ENCODE measurements at regions not wholly inside any gene's neighbourhood (a gene's known extent, or its start where the extent isn't known, plus 50 kb on each side); places are given as distances from the start of the nearest gene placed in this dataset.

GRCh38 chr9:89661956-89662717 is 57.3 kb downstream of the GADD45G start:
- no peak for TF ChIP-seq CTCF (IDR thresholded peaks at IDR 0.05)
- H3K4me2 ChIP-seq (replicated peaks; ENCODE audit: extremely low read depth, low read length, poor library complexity, severe bottlenecking): peak overlapping the region; percentile 64
- H3K79me2 ChIP-seq (ENCODE audit: insufficient read depth, low read length): no peaks in the 10 kb centered on the region
- Mint-ChIP-seq H3K27me3 (ENCODE audit: low read depth in 3 of 3) (peaks cover 0 to 5% (median 2%) of the 10 kb centered on the region in 3 donors), H3K4me1 (peaks cover 56% of the 10 kb centered on the region), H3K4me3 (peak overlapping the region; percentile 67 to 70), H3K36me3 (no peaks in the 10 kb centered on the region), H3K9me3 (peaks cover 0 to 2% (median 0%) of the 10 kb centered on the region in 7 donors), H3K27ac (peak overlapping the region; percentile 66 to 85 (median 80))
- H3K4me3 ChIP-seq (replicated peaks in 1 of 3; ENCODE audit: low read depth in 2 of 3, low read length in 3 of 3): peak overlapping the region in 2 of 3 experiments; percentile 10 to 63
- H3K9ac ChIP-seq (ENCODE audit: insufficient read depth, low read length, poor library complexity, severe bottlenecking): peak overlapping the region; percentile 25
- H3K36me3 ChIP-seq (replicated peaks in 1 of 2; ENCODE audit: control insufficient read depth in 1 of 2, insufficient read depth in 2 of 2, low read length in 2 of 2): no peaks in the 10 kb centered on the region
- no peaks in the 10 kb centered on the region for H3K27me3 ChIP-seq (ENCODE audit: control insufficient read depth in 2 of 2, insufficient read depth in 2 of 2, low read length in 2 of 2)
- H3K4me1 ChIP-seq (ENCODE audit: control insufficient read depth in 1 of 2, insufficient read depth in 2 of 2, low read length in 2 of 2): peaks cover 49 to 52% of the 10 kb centered on the region in 2 donors
- intact Hi-C loops (cut with micrococcal nuclease): loop anchor here (5.0 kb wide), 1 partner anchor 60 kb away; no protein-coding TSS in a partner anchor
- peak overlapping the region; percentile 79 for H2AFZ ChIP-seq (ENCODE audit: insufficient read depth, low read depth, low read length, poor library complexity, severe bottlenecking)
- H4K20me1 ChIP-seq (ENCODE audit: insufficient read depth, low read length): no peaks in the 10 kb centered on the region
- DNase-seq: peak; percentile 72 to 82 (median 76)
- peak overlapping the region; percentile 39 to 81 for H3K27ac ChIP-seq (ENCODE audit: low read depth in 1 of 2, low read length in 2 of 2)
- WGBS (ENCODE audit: insufficient coverage): 60% methylated on average over 19 of the region's 21 CpGs
- no peaks in the 10 kb centered on the region for H3K9me3 ChIP-seq (replicated peaks in 1 of 2; ENCODE audit: control insufficient read depth in 1 of 2, insufficient read depth in 1 of 2, low read length in 2 of 2)

- Mint-ChIP-seq H3K4me3 (peak overlapping the region in 1 of 2 donors; percentile 78), H3K4me1 (peaks cover 54% of the 10 kb centered on the region), H3K27ac (peak overlapping the region in 4 of 7 donors; percentile 33 to 88 (median 64)), H3K27me3 (ENCODE audit: low read depth in 3 of 3) (peaks cover 0 to 6% (median 5%) of the 10 kb centered on the region in 3 donors), H3K36me3 (no peaks in the 10 kb centered on the region), H3K9me3 (peaks cover 0 to 2% (median 0%) of the 10 kb centered on the region in 7 donors)
- Histone ChIP-seq H3K27ac (ENCODE audit: low read depth in 1 of 2, low read length in 2 of 2) (peak overlapping the region; percentile 0 to 29), H3K79me2 (ENCODE audit: insufficient read depth, low read length) (no peaks in the 10 kb centered on the region), H3K4me2 (replicated peaks; ENCODE audit: extremely low read depth, low read length, poor library complexity, severe bottlenecking) (peak overlapping the region; percentile 64), H3K36me3 (replicated peaks in 1 of 2; ENCODE audit: control insufficient read depth in 1 of 2, insufficient read depth in 2 of 2, low read length in 2 of 2) (no peaks in the 10 kb centered on the region), H3K4me3 (replicated peaks in 1 of 3; ENCODE audit: low read depth in 2 of 3, low read length in 3 of 3) (peak overlapping the region in 1 of 3 experiments; percentile 63), H4K20me1 (ENCODE audit: insufficient read depth, low read length) (no peaks in the 10 kb centered on the region), H2AFZ (ENCODE audit: insufficient read depth, low read depth, low read length, poor library complexity, severe bottlenecking) (peak overlapping the region; percentile 79), H3K9me3 (replicated peaks in 1 of 2; ENCODE audit: control insufficient read depth in 1 of 2, insufficient read depth in 1 of 2, low read length in 2 of 2) (no peaks in the 10 kb centered on the region), H3K4me1 (ENCODE audit: control insufficient read depth in 1 of 2, insufficient read depth in 2 of 2, low read length in 2 of 2) (peaks cover 49 to 52% of the 10 kb centered on the region in 2 donors), H3K27me3 (ENCODE audit: control insufficient read depth in 2 of 2, insufficient read depth in 2 of 2, low read length in 2 of 2) (no peaks in the 10 kb centered on the region), H3K9ac (ENCODE audit: insufficient read depth, low read length, poor library complexity, severe bottlenecking) (no peak overlapping the region)
- WGBS (ENCODE audit: insufficient coverage): 89% methylated on average over 19 of the region's 22 CpGs
- DNase-seq: peak; percentile 12 to 50 (median 36)
- no peak for TF ChIP-seq CTCF (IDR thresholded peaks at IDR 0.05)
- intact Hi-C loops (cut with micrococcal nuclease): loop anchor here (5.0 kb wide), 1 partner anchor 61 kb away; no protein-coding TSS in a partner anchor
Measured at GRCh38 chr9:89662718-89663613, 58.2 kb downstream of the GADD45G start.
